Omental fat pad (tissue), 3 donors: ENCODE measurements at regions not wholly inside any gene's neighbourhood (a gene's known extent, or its start where the extent isn't known, plus 50 kb on each side); places are given as distances from the start of the nearest gene placed in this dataset.

Experiments
- ATAC-seq: fragments of 150-250 bp; one replicate; pipeline ENCODE4 v1.9.1; 2016; ENCODE audit warnings: mild to moderate bottlenecking, moderate library complexity; ENCODE audit not compliant: low FRiP score
- DNase-seq: peaks from one replicate; pipeline ENCODE4 v3.0.0-alpha.2; 2019; ENCODE audit warnings: low spot score
- TF ChIP-seq, protein P1 (sequence below), 3 donors: fragments of 450-650 bp; IDR thresholded peaks; one replicate each; pipeline ENCODE4 v1.5.1; 2016 to 2017; ENCODE audit warnings: antibody characterized with exemption in 3 of 3, mild to moderate bottlenecking in 3 of 3, moderate library complexity in 2 of 3

DNA sequence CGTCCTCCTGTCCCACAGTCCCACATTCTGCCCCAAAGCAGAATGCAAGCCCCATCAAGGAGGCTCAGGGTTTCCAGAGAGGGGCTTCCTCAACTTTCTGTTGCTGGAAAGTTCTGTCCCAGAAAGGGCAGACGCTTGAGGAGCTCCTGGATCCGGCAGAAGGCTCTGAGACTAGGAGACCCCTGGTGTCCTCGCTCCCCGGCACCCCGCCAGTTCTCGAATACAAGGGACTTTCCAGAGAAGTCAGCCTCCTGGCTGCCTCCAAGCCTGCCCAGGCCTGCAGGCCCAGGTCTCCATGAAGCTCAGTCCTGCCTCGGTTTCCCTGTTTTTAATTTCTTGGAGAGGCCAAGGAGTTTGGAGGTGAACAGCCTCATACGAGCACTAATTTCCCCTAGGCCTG lies 150.4 kb downstream of the CEBPB start:
- ATAC-seq = no peak

DNA sequence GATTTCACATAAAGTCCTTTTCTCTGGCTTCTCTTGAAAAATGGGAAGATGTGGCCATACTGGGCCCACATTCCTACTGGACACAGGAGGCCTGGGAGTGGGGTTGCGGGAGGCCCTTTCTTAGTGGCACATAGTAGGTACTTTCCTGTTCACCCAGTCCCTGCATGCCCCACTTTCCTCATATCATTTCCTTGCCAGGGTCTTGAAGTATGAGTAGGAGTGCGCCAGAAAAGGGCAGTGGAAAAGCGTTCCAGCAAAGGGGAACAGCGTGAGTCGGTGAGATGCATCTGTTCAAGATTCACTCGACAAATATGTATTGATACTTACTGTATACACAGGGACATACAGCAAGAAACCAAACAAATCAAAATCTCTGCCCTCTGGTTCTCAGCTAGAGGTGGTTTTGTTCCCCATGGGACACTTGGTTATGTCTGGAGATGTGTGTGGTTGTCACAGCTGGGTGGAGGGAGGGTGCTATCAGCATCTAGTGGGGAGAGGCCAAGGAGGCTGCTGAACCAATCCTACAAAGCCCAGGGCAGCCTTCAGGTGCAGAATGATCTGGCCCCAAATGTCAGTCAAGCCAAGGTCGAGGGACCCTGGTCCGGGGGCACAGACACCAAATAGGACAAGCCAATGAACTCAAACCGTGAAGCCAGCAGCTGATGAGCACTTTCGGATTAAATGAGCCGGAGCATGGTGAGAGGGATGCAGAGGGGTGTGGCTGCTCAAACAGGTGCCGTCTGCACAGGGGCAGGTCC lies 151.4 kb downstream of the CEBPB start:
- DNase-seq = no peak
- ATAC-seq = no peak
- TF ChIP-seq, protein P1, sequence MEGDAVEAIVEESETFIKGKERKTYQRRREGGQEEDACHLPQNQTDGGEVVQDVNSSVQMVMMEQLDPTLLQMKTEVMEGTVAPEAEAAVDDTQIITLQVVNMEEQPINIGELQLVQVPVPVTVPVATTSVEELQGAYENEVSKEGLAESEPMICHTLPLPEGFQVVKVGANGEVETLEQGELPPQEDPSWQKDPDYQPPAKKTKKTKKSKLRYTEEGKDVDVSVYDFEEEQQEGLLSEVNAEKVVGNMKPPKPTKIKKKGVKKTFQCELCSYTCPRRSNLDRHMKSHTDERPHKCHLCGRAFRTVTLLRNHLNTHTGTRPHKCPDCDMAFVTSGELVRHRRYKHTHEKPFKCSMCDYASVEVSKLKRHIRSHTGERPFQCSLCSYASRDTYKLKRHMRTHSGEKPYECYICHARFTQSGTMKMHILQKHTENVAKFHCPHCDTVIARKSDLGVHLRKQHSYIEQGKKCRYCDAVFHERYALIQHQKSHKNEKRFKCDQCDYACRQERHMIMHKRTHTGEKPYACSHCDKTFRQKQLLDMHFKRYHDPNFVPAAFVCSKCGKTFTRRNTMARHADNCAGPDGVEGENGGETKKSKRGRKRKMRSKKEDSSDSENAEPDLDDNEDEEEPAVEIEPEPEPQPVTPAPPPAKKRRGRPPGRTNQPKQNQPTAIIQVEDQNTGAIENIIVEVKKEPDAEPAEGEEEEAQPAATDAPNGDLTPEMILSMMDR (IDR thresholded peaks at IDR 0.05) = no peak

More for the DNA sequence above, 150.4 kb downstream of the CEBPB start:
- DNase-seq = no peak
- TF ChIP-seq, protein P1 (IDR thresholded peaks at IDR 0.05) = no peak

DNA sequence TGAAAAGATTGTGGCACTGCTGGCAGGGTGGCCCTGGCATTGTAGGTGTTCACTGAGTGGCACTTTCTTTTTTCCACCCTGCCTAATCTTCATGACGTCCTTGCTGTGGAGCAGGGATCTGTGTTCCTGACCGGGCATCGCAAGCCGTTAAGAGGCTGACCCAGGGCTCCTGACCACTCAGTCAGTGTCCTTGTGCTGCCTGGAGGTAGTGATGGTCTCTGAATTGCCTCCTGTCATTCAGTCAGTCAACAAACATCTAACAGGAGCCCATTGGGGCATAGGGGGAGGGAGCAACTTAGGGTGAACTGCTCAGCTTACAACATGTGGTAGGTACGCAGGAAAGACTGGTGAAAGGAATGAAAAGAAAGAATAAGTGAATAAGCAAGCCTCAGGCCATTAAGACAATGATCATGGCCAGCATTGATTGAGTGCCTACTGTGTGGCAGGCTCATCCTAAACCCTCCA lies 152.0 kb downstream of the CEBPB start:
- TF ChIP-seq, protein P1 (IDR thresholded peaks at IDR 0.05) = no peak
- ATAC-seq = no peak
- DNase-seq = no peak

DNA sequence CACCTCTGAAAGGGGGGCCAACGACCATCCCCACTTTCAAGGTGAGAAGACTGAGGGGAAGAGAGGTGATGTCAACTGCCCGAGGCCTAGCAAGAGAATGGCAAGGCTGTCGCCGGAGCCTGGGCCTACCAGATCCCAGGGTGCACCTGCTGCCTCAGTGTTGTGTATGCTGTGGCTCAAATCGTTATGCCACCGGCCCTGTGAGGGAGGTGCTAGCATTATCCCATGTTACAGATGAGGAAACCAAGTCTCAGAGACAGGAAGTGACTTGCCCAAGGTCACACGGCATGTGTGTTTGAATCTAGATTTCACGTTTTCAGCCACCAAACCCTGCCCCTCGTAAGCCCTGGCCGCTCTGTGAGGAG lies 152.5 kb downstream of the CEBPB start:
- no peak for ATAC-seq

DNA sequence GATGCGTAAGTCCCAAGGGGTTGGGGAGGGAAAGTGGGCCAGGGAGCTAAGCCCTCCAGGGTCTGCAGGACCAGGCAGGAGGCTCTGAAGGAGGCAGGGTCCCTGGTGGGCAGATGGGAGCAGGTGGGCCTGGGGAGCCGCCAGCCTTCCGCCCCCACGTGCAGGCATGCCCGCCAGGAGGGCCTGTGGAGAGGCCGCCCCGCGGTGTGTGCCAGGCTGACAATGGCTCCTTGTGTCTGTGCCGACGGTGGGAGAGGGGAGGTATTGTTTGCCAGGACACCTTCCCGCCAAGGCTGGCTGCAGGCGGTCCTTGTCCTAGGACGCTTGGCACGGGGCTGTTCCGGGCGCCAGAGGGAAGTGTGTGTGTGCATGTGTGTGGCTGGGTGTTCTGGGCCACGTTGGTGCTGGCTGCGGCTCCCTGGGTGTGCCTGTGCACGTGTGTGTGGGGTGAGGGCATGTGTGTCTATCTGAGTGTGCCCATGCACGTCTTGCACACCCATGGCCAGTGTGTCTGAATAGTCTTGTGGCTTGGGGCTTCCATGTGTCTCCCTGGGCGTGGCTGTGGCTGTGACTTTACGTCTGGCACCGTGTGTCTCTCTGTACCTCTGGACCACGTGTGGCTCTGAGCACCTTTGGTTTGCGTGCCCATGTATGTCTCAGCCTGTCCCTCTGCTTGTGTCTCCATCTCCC lies 153.0 kb downstream of the CEBPB start:
- DNase-seq (no peak), ATAC-seq (no peak)
- TF ChIP-seq, protein P1 (IDR thresholded peaks at IDR 0.05) = no peak

More for the DNA sequence above, 152.5 kb downstream of the CEBPB start:
- TF ChIP-seq, protein P1 (IDR thresholded peaks at IDR 0.05) = no peak
- no peak for DNase-seq

DNA sequence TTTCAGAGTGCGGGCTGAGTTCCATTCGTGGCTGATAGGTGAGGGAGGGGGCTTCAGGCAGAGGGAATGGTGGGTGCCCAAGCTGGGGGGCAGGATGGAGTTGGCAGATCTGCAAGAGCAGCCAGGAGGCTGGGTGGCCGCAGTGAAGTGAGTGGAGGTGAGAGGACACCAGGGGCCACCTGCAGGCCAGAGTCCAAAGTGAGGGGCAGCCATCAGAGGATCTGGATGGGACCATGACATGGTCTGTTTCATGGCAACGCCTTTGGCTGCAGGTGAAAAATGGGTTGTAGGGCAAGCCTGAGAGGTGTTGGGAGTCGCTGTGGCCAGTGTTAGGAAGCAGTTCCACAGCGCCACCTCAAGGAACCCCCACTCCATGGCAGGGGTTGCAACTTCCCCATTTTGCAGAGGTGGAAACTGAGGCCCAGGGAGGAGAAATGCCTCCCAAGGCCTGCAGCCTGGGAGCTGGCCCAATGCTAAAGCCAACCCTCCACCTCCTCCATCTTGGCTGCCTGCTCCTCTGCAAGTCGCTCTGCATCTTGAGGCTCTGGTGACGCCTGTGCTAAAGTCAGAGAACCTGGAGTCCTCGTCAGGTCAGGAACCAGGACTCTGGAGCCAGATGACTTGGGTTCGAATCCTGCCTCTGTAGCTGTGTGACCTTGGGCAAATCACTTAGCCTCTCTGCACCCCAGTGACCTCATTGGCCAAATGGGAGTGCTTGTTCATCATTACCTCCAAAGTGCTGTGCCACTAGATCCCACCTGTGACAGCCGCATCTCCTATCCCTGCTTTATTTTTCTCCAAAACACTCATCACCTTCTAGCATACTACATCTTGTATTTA lies 153.8 kb downstream of the CEBPB start:
- no peak for ATAC-seq
- DNase-seq = no peak
- TF ChIP-seq, protein P1 (IDR thresholded peaks at IDR 0.05) = no peak
